Lower lobe of right lung (tissue), 2 donors: ENCODE measurements at regions not wholly inside any gene's neighbourhood (a gene's known extent, or its start where the extent isn't known, plus 50 kb on each side); places are given as distances from the start of the nearest gene placed in this dataset.

Experiments
- ATAC-seq, 2 donors: fragments of 200-7000 bp; cut with Tn5 transposase; one replicate each; pipeline ENCODE4 v1.9.1; 2020 to 2022; ENCODE audit warnings: mild to moderate bottlenecking in 2 of 2, moderate library complexity in 2 of 2
- DNase-seq: peaks from one replicate; pipeline ENCODE4 v3.0.0-alpha.2; 2020
- H3K27ac ChIP-seq: fragments of 200-600 bp; one replicate; pipeline ENCODE4 v1.8.0; 2022
- H3K27me3 ChIP-seq: fragments of 200-600 bp; one replicate; pipeline ENCODE4 v1.8.0; 2022; ENCODE audit warnings: low read depth
- H3K36me3 ChIP-seq: fragments of 200-600 bp; one replicate; pipeline ENCODE4 v1.8.0; 2022; ENCODE audit warnings: mild to moderate bottlenecking
- H3K4me1 ChIP-seq: fragments of 200-600 bp; one replicate; pipeline ENCODE4 v1.8.0; 2022
- H3K4me3 ChIP-seq: fragments of 200-600 bp; one replicate; pipeline ENCODE4 v1.8.0; 2022; ENCODE audit warnings: mild to moderate bottlenecking
- H3K9me3 ChIP-seq: fragments of 200-600 bp; one replicate; pipeline ENCODE4 v1.8.0; 2022
- intact Hi-C: fragments of 100-400 bp; cut with DNase I; formaldehyde crosslinking; loops from one replicate; pipeline ENCODE4 v1.11.0; 2022
- TF ChIP-seq, protein P1 (sequence below): fragments of 200-600 bp; IDR thresholded peaks from one replicate; pipeline ENCODE4 v1.8.0; 2022; ENCODE audit warnings: antibody characterized with exemption, mild to moderate bottlenecking
- donor health status: DM: no; HTN: yes; CAD: no; lungs with severe emphysema.

DNA sequence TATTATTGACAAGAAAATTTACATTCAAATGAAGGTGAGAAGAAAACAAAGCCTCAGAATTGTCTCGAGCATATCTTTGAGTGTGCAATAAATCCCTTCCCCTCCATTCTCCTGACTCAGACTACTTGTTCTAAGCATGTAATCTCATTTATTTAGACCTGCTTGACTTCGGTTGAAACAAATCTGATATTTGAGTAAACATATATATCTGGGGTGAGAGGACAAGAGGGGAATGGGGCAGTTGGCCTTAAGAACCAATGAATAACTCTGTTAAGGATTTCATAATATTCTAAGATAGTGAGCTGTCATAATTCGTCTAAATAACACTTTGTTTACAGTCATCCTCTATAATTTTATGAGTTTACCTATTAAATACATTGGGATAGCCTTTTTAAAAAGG lies 142.7 kb downstream of the SIPA1L2 start:
- Histone ChIP-seq H3K4me3 (no peak overlapping the region), H3K4me1 (no peaks in the 10 kb centered on the region), H3K36me3 (peaks cover 50% of the 10 kb centered on the region), H3K27me3 (no peaks in the 10 kb centered on the region), H3K27ac (no peak overlapping the region), H3K9me3 (no peaks in the 10 kb centered on the region)
- intact Hi-C loops, result no loop called here
- ATAC-seq (no peak), DNase-seq (no peak)
- TF ChIP-seq, protein P1, sequence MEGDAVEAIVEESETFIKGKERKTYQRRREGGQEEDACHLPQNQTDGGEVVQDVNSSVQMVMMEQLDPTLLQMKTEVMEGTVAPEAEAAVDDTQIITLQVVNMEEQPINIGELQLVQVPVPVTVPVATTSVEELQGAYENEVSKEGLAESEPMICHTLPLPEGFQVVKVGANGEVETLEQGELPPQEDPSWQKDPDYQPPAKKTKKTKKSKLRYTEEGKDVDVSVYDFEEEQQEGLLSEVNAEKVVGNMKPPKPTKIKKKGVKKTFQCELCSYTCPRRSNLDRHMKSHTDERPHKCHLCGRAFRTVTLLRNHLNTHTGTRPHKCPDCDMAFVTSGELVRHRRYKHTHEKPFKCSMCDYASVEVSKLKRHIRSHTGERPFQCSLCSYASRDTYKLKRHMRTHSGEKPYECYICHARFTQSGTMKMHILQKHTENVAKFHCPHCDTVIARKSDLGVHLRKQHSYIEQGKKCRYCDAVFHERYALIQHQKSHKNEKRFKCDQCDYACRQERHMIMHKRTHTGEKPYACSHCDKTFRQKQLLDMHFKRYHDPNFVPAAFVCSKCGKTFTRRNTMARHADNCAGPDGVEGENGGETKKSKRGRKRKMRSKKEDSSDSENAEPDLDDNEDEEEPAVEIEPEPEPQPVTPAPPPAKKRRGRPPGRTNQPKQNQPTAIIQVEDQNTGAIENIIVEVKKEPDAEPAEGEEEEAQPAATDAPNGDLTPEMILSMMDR, result no peak

DNA sequence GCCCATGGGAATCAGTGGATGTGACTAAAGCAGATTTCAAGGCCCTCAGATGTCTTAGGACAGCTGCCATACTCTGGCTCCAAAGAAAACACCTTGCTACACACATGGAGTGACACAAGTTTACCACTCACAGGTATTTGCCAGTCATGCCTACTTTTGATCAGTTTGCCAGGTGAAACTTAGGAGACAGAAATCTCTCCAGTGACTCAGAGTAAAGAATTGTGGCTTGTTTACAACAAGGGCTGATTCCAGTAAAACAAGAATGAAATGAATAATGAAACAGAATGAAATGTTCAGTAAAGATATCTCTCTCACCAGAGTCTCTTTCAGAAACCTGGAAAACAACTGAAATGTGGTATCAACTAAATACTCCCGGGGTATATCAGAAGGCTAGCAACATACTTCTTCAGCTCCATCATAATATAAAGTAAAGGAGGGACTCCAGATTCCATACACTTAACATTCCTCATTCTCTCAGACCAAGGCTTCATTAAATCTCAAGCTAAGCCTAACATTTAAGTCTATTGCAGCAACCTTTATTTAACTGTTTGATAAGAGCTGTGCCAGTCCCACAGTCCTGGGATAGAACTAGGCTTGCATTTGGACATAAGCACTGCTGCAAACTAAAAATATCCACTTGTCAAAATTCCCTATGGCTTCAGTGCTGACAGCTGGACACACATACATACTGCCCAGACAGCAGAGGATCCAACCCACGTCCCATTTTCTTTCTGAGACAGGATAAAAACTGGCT lies 143.3 kb downstream of the SIPA1L2 start:
- DNase-seq (no peak), ATAC-seq (peak; percentile 51 to 55)
- no peak overlapping the region for H3K27ac ChIP-seq
- intact Hi-C loops, result no loop called here
- H3K4me3 ChIP-seq, result no peak overlapping the region
- H3K36me3 ChIP-seq, result peaks cover 48% of the 10 kb centered on the region
- TF ChIP-seq, protein P1, result no peak
- no peaks in the 10 kb centered on the region for H3K27me3 ChIP-seq
- no peaks in the 10 kb centered on the region for H3K9me3 ChIP-seq
- no peaks in the 10 kb centered on the region for H3K4me1 ChIP-seq

DNA sequence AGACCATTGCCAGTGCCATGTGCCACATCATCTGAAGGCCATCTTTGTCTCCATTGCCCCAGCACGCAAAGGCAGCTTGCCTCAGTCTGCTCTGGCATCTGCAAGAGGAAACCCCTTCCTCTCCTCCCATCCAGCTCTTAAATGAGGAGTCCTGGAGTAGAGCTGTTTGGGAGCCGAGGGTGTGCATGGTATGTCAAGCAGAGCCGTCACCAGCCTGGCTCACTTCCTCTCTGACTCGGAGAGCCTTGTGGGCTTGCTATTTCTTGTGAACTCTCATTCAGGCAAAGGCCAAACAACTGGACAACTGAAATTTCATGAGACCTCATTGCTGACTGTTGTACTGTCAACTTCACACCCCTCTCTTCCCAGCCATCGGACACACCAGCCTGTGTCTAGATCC lies 143.9 kb downstream of the SIPA1L2 start:
- H3K36me3 ChIP-seq, result peaks cover 48% of the 10 kb centered on the region
- no peaks in the 10 kb centered on the region for H3K9me3 ChIP-seq
- DNase-seq, result no peak
- no peaks in the 10 kb centered on the region for H3K27me3 ChIP-seq
- no peak for ATAC-seq
- intact Hi-C loops, result no loop called here
- H3K4me1 ChIP-seq, result no peaks in the 10 kb centered on the region
- TF ChIP-seq, protein P1, result no peak
- H3K27ac ChIP-seq, result no peak overlapping the region
- no peak overlapping the region for H3K4me3 ChIP-seq

GRCh38 chr1:232484856-232485255 lies 145.1 kb downstream of the SIPA1L2 start:
- intact Hi-C loops, result no loop called here
- Histone ChIP-seq H3K9me3 (no peaks in the 10 kb centered on the region), H3K27me3 (no peaks in the 10 kb centered on the region), H3K27ac (no peak overlapping the region), H3K36me3 (peaks cover 37% of the 10 kb centered on the region), H3K4me3 (no peak overlapping the region), H3K4me1 (no peaks in the 10 kb centered on the region)
- DNase-seq, result no peak
- no peak for ATAC-seq
- TF ChIP-seq, protein P1, result no peak

DNA sequence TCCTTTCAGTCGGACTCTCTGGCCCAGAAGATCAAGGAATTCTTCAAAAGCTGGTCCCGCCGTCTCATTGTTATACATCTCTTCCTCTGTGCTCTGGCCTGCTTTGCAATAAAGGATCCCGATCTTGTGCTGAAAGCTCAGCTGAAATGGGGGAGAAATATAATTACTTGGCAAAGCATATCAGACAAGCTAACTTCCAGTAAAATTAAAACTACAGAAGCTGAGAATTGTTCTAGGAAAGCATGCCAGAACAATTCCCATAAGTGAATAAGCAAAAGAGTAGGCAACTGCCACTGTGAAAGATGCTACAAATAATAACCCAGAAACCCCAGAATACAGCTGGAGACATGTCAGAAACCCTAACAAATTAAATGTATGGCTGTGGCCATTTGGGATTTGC lies 146.1 kb downstream of the SIPA1L2 start:
- no peak overlapping the region for H3K4me3 ChIP-seq
- no peak for ATAC-seq
- DNase-seq, result no peak
- TF ChIP-seq, protein P1, result no peak
- H3K36me3 ChIP-seq, result peaks cover 32% of the 10 kb centered on the region
- no peaks in the 10 kb centered on the region for H3K4me1 ChIP-seq
- H3K9me3 ChIP-seq, result no peaks in the 10 kb centered on the region
- intact Hi-C loops, result no loop called here
- no peak overlapping the region for H3K27ac ChIP-seq
- no peaks in the 10 kb centered on the region for H3K27me3 ChIP-seq
